NCI-H69 (cell line): ENCODE measurements at regions not wholly inside any gene's neighbourhood (a gene's known extent, or its start where the extent isn't known, plus 50 kb on each side); places are given as distances from the start of the nearest gene placed in this dataset.
A peak's percentile ranks its signal among the peaks of the same experiment; 100 is the strongest.

Experiments
- DNase-seq: peaks from one replicate; lab custom pipeline; 2025; lab: John Stamatoyannopoulos, UW

- DNase-seq: no peak
Measured at GRCh38 chr13:62653371-62653770, 1237.7 kb upstream of the PCDH20 start.

GRCh38 chr13:62643799-62644524 is 1228.3 kb upstream of the PCDH20 start:
- peak; percentile 71 for DNase-seq

GRCh38 chr13:62643007-62643483 is 1227.4 kb upstream of the PCDH20 start:
- peak; percentile 56 for DNase-seq

GRCh38 chr13:62635161-62635560 is 1219.5 kb upstream of the PCDH20 start:
- DNase-seq: no peak

- DNase-seq: no peak
Measured at GRCh38 chr13:62633448-62633847, 1217.8 kb upstream of the PCDH20 start.

- no peak for DNase-seq
Measured at GRCh38 chr13:62631619-62632018, 1216.0 kb upstream of the PCDH20 start.

GRCh38 chr13:62631124-62631523 is 1215.5 kb upstream of the PCDH20 start:
- no peak for DNase-seq

GRCh38 chr13:62629618-62630017 is 1214.0 kb upstream of the PCDH20 start:
- DNase-seq: peak; percentile 52

GRCh38 chr13:62627226-62627625 is 1211.6 kb upstream of the PCDH20 start:
- no peak for DNase-seq

- peak; percentile 11 for DNase-seq
Measured at GRCh38 chr13:62626771-62627170, 1211.1 kb upstream of the PCDH20 start.

GRCh38 chr13:62625214-62625881 is 1209.7 kb upstream of the PCDH20 start:
- no peak for DNase-seq

GRCh38 chr13:62613819-62614218 is 1198.2 kb upstream of the PCDH20 start:
- DNase-seq: no peak

GRCh38 chr13:62611343-62611742 is 1195.7 kb upstream of the PCDH20 start:
- DNase-seq: no peak

- no peak for DNase-seq
Measured at GRCh38 chr13:62598708-62599107, 1183.1 kb upstream of the PCDH20 start.

- DNase-seq: no peak
Measured at GRCh38 chr13:62595976-62596375, 1180.3 kb upstream of the PCDH20 start.

- no peak for DNase-seq
Measured at GRCh38 chr13:62593804-62594203, 1178.2 kb upstream of the PCDH20 start.

- no peak for DNase-seq
Measured at GRCh38 chr13:62583466-62583865, 1167.8 kb upstream of the PCDH20 start.

GRCh38 chr13:62578402-62578801 is 1162.8 kb upstream of the PCDH20 start:
- DNase-seq: no peak

GRCh38 chr13:62564770-62565169 is 1149.1 kb upstream of the PCDH20 start:
- DNase-seq: no peak

GRCh38 chr13:62563251-62563650 is 1147.6 kb upstream of the PCDH20 start:
- DNase-seq: no peak

- no peak for DNase-seq
Measured at GRCh38 chr13:62556978-62557377, 1141.3 kb upstream of the PCDH20 start.

GRCh38 chr13:62551588-62551987 is 1135.9 kb upstream of the PCDH20 start:
- DNase-seq: no peak

- DNase-seq: peak; percentile 6
Measured at GRCh38 chr13:62544928-62545327, 1129.3 kb upstream of the PCDH20 start.

- peak; percentile 82 for DNase-seq
Measured at GRCh38 chr13:62537593-62537992, 1121.9 kb upstream of the PCDH20 start.
